ENCODE measurements at regions not wholly inside any gene's neighbourhood (a gene's known extent, or its start where the extent isn't known, plus 50 kb on each side); places are given as distances from the start of the nearest gene placed in this dataset.

GRCh38 chr16:6709736-6710135 lies 622.9 kb upstream of the RBFOX1 start:
- dilution Hi-C loops (cut with MboI; ENCODE audit: extremely low pct_ligation_motif_present, low sequenced_read_pairs) (no loop called here), intact Hi-C loops (cut with micrococcal nuclease) (no loop called here)
- Histone ChIP-seq H3K79me2 (ENCODE audit: control insufficient read depth, insufficient read depth, low read length) (no peaks in the 10 kb centered on the region), H3K9me3 (replicated peaks; ENCODE audit: control insufficient read depth, insufficient read depth, low read length) (peaks cover 2% of the 10 kb centered on the region), H3K27ac (ENCODE audit: insufficient read depth, low read depth, low read length) (no peak overlapping the region), H3K4me2 (ENCODE audit: insufficient read depth, low read length) (no peak overlapping the region), H3K4me3 (replicated peaks in 1 of 3; ENCODE audit: insufficient read depth in 1 of 3, low read depth in 1 of 3, low read length in 3 of 3) (no peak overlapping the region), H2AFZ (ENCODE audit: low read depth, low read length) (no peak overlapping the region), H3K9ac (replicated peaks; ENCODE audit: extremely low read depth, insufficient read depth, low read length) (no peak overlapping the region), H3K4me1 (ENCODE audit: control insufficient read depth, extremely low read depth, insufficient read depth, low read length) (no peaks in the 10 kb centered on the region), H3K9me1 (replicated peaks; ENCODE audit: control insufficient read depth, extremely low read depth, insufficient read depth, low read length) (no peaks in the 10 kb centered on the region), H3K36me3 (ENCODE audit: control insufficient read depth in 2 of 2, extremely low read depth in 1 of 2, insufficient read depth in 2 of 2, low read length in 2 of 2) (no peaks in the 10 kb centered on the region), H4K20me1 (replicated peaks; ENCODE audit: control insufficient read depth, extremely low read depth, insufficient read depth, low read length) (no peaks in the 10 kb centered on the region), H3K27me3 (ENCODE audit: control insufficient read depth in 2 of 2, insufficient read depth in 2 of 2, low read length in 2 of 2) (no peaks in the 10 kb centered on the region)
- ChIA-PET POLR2A (no interaction called here), CTCF (no interaction called here)
- BruUV-seq (replicated peaks): no TSS peak
- DNase-seq (ENCODE audit: low read depth, low spot score) (no peak), FAIRE-seq (no peak)
- TF ChIP-seq GATA2 (IDR thresholded peaks at IDR 0.05; ENCODE audit: insufficient read depth, insufficient read length, low read depth, low read length) (no peak), MYC (IDR thresholded peaks at IDR 0.05; ENCODE audit: low read depth, low read length) (no peak), EZH2 (IDR thresholded peaks at IDR 0.05; ENCODE audit: borderline replicate concordance, low read depth, low read length, severe bottlenecking) (no peak), POLR2A (IDR thresholded peaks at IDR 0.05; ENCODE audit: low read depth, low read length) (no peak), MAX (IDR thresholded peaks at IDR 0.05; ENCODE audit: insufficient read depth, insufficient read length) (no peak), POLR2AphosphoS5 (IDR thresholded peaks at IDR 0.05; ENCODE audit: insufficient read depth, low read depth, low read length) (no peak), CTCF (IDR thresholded peaks at IDR 0.05; ENCODE audit: extremely low read depth in 1 of 2, insufficient read depth in 1 of 2, low read depth in 1 of 2, low read length in 2 of 2) (no peak), JUN (IDR thresholded peaks at IDR 0.05; ENCODE audit: borderline replicate concordance, insufficient read depth, insufficient read length, low read depth) (no peak), FOS (IDR thresholded peaks at IDR 0.05; ENCODE audit: borderline replicate concordance, insufficient read depth, low read length) (no peak)
